GM12878 (cell line): ENCODE measurements at regions not wholly inside any gene's neighbourhood (a gene's known extent, or its start where the extent isn't known, plus 50 kb on each side); places are given as distances from the start of the nearest gene placed in this dataset.

ENCODE experiments used
- ATAC-seq: fragments of 200-7000 bp; cut with Tn5 transposase; 3 replicates; pipeline ENCODE4 v1.9.1; 2020; ENCODE audit warnings: mild to moderate bottlenecking, moderate library complexity
- BruUV-seq: library from RNA; stranded (reverse); fragments of 400-500 nt; replicated peaks from 2 replicates; lab custom pipeline; 2021; lab: Mats Ljungman, UMichigan
- CTCF ChIA-PET: fragments of 300-600 bp; sonication (Branson Sonifier 250); formaldehyde crosslinking; extraction: SDS; loops from one replicate; lab custom pipeline; 2021; ENCODE audit warnings: inconsistent platforms; lab: Yijun Ruan, JAX
- POLR2A ChIA-PET: fragments of 350-600 bp; formaldehyde crosslinking; extraction: SDS; loops from one replicate; lab custom pipeline; 2021; ENCODE audit warnings: inconsistent platforms; lab: Charles Lee
- RAD21 ChIA-PET: fragments of 300-600 bp; sonication (Branson Sonifier 250); formaldehyde crosslinking; loops from one replicate; lab custom pipeline; 2023; ENCODE audit warnings: antibody characterized with exemption; ENCODE audit not compliant: unreplicated experiment; lab: Charles Lee
- SMC1A ChIA-PET: fragments of 300-600 bp; sonication (Branson Sonifier 250); formaldehyde crosslinking; loops from one replicate; lab custom pipeline; 2023; ENCODE audit not compliant: unreplicated experiment, uncharacterized antibody; lab: Charles Lee
- DNase-seq: peaks from one replicate; pipeline ENCODE4 v3.0.0-alpha.2; 2011; ENCODE audit warnings: low read depth, low spot score
- FAIRE-seq: peaks from 3 replicates; lab custom pipeline; 2011; peaks lifted over from hg19 to GRCh38; lab: Jason Lieb, UNC
- H2AFZ ChIP-seq: 2 replicates; pipeline ENCODE4 v1.6.0; 2011; ENCODE audit warnings: low read depth, low read length, control low read depth; ENCODE audit not compliant: control insufficient read depth
- H3K27ac ChIP-seq: 2 replicates; pipeline ENCODE4 v1.5.1; 2011; ENCODE audit warnings: control low read depth; ENCODE audit not compliant: control insufficient read depth, insufficient read depth
- H3K27me3 ChIP-seq, 2 experiments: replicated peaks in 1 of 2; 2 replicates each; pipeline versions ENCODE4 v1.6.0 to v1.6.1; 2011; ENCODE audit warnings: low read length in 1 of 2; ENCODE audit not compliant: control insufficient read depth in 2 of 2, insufficient read depth in 2 of 2
- H3K36me3 ChIP-seq, 2 experiments: 2 replicates each; pipeline ENCODE4 v1.5.1; 2011; ENCODE audit warnings: low read length in 1 of 2; ENCODE audit not compliant: control insufficient read depth in 2 of 2, insufficient read depth in 2 of 2
- H3K4me1 ChIP-seq: 2 replicates; pipeline ENCODE4 v1.6.1; 2011; ENCODE audit warnings: mild to moderate bottlenecking, low read length, moderate library complexity, mixed read lengths; ENCODE audit not compliant: control insufficient read depth, insufficient read depth
- H3K4me2 ChIP-seq: 2 replicates; pipeline ENCODE4 v1.6.0; 2011; ENCODE audit warnings: control low read depth; ENCODE audit not compliant: control insufficient read depth, insufficient read depth
- H3K4me3 ChIP-seq: fragments of 200-600 bp; sonication (generic); 2 replicates; pipeline ENCODE4 v1.5.1; 2016
- H3K79me2 ChIP-seq: 2 replicates; pipeline ENCODE4 v1.6.0; 2011; ENCODE audit warnings: low read length; ENCODE audit not compliant: control insufficient read depth, insufficient read depth
- H3K9ac ChIP-seq: 2 replicates; pipeline ENCODE4 v1.8.0; 2011; ENCODE audit warnings: low read length, control low read depth, mixed read lengths; ENCODE audit not compliant: control insufficient read depth, insufficient read depth
- H3K9me3 ChIP-seq: replicated peaks from 3 replicates; pipeline ENCODE4 v1.5.1; 2011; ENCODE audit warnings: mild to moderate bottlenecking, low read length; ENCODE audit not compliant: control insufficient read depth, insufficient read depth
- H4K20me1 ChIP-seq: 2 replicates; pipeline ENCODE4 v1.6.0; 2011; ENCODE audit not compliant: control insufficient read depth, insufficient read depth
- ESRRA ChIP-seq: IDR thresholded peaks from 2 replicates; pipeline ENCODE4 v1.6.1; 2012; ENCODE audit warnings: mild to moderate bottlenecking, low read length, improper control_type of control experiment
- HCFC1 ChIP-seq: fragments of 150-350 bp; IDR thresholded peaks from 2 replicates; pipeline ENCODE4 v1.6.1; 2014; ENCODE audit warnings: low read length
- MLLT1 ChIP-seq: fragments of 450-650 bp; IDR thresholded peaks from 2 replicates; pipeline ENCODE4 v1.6.1; 2016; ENCODE audit warnings: mild to moderate bottlenecking
- PAX5 ChIP-seq: IDR thresholded peaks from 2 replicates; pipeline ENCODE4 v1.6.1; 2011; ENCODE audit warnings: low read depth, low read length, borderline replicate concordance
- SIN3A ChIP-seq: IDR thresholded peaks from 2 replicates; pipeline ENCODE4 v1.6.1; 2012; ENCODE audit warnings: low read depth, low read length, improper control_type of control experiment
- SIX5 ChIP-seq: IDR thresholded peaks from 2 replicates; pipeline ENCODE4 v1.6.1; 2011; ENCODE audit warnings: mild to moderate bottlenecking, low read depth, low read length, moderate library complexity; ENCODE audit not compliant: severe bottlenecking
- STAT1 ChIP-seq: fragments of 450-650 bp; conservative IDR thresholded peaks from 2 replicates; pipeline ENCODE4 v1.6.1; 2014; ENCODE audit warnings: antibody characterized with exemption, mild to moderate bottlenecking
- in situ Hi-C: fragments of 300-500 bp; cut with MboI; formaldehyde crosslinking; loops from 9 replicates; pipeline ENCODE4 v1.14.3; 2018; ENCODE audit warnings: mixed read lengths
- intact Hi-C: fragments of 100-400 bp; cut with micrococcal nuclease; formaldehyde crosslinking; loops from one replicate; pipeline ENCODE4 v1.14.2; 2022; ENCODE audit not compliant: unreplicated experiment

- DNase-seq (no peak), FAIRE-seq (no peak), ATAC-seq (no peak)
- in situ Hi-C loops, result no loop called here
- TF ChIP-seq STAT1, result no peak
- no peak for TF ChIP-seq MLLT1
- no peak for TF ChIP-seq SIX5
- no peak for TF ChIP-seq SIN3A
- TF ChIP-seq HCFC1, result no peak
- TF ChIP-seq PAX5, result no peak
- no peak for TF ChIP-seq ESRRA
- Histone ChIP-seq H3K9ac (no peak overlapping the region), H3K27ac (no peak overlapping the region), H3K9me3 (no peaks in the 10 kb centered on the region), H3K36me3 (no peaks in the 10 kb centered on the region), H4K20me1 (no peaks in the 10 kb centered on the region), H3K4me2 (no peak overlapping the region), H3K4me1 (no peaks in the 10 kb centered on the region), H3K27me3 (0 out of 4 replicates have a peak, but pooled peaks cover 0 to 2% of the 10 kb centered on the region in 2 experiments), H3K4me3 (no peak overlapping the region), H2AFZ (no peak overlapping the region), H3K79me2 (no peaks in the 10 kb centered on the region)
- ChIA-PET CTCF (interaction anchor here (1.1 to 2.0 kb wide), 3 partner anchors 19 to 443 kb away, joined by 4 to 7 read pairs (median 5); no protein-coding TSS in a partner anchor), POLR2A (interaction anchor here (0.6 to 1.0 kb wide), 2 partner anchors 18 to 430 kb away, joined by 3 to 4 read pairs; no protein-coding TSS in a partner anchor), RAD21 (interaction anchor here (1.6 kb wide), 1 partner anchor 318 kb away, joined by 3 read pairs; no protein-coding TSS in a partner anchor), SMC1A (interaction anchor here (1.2 kb wide), 1 partner anchor 35 kb away, joined by 3 read pairs; no protein-coding TSS in a partner anchor)
- intact Hi-C loops, result no loop called here
- BruUV-seq, result no TSS peak
Observed at GRCh38 chr6:134621858-134622257, 303.9 kb upstream of the SGK1 start.
